GOT3 (cell line): ENCODE measurements at regions not wholly inside any gene's neighbourhood (a gene's known extent, or its start where the extent isn't known, plus 50 kb on each side); places are given as distances from the start of the nearest gene placed in this dataset.
A peak's percentile ranks its signal among the peaks of the same experiment; 100 is the strongest.
"Not testable (repeated sequence)": the region's sequence is repeated elsewhere in the genome, so short reads cannot be mapped to it uniquely, and the experiment has no call there.

ENCODE experiments used
- DNase-seq: peaks from one replicate; lab custom pipeline; 2025; ENCODE audit warnings: mixed read lengths; lab: John Stamatoyannopoulos, UW

GRCh38 chr2:89151699-89152098, 460.2 kb downstream of the RPIA start:
- DNase-seq: not testable (repeated sequence)

- not testable (repeated sequence) for DNase-seq
These were observed 461.0 kb downstream of the RPIA start for GRCh38 chr2:89152501-89152900.

GRCh38 chr2:89153210-89153609, 461.7 kb downstream of the RPIA start:
- not testable (repeated sequence) for DNase-seq

GRCh38 chr2:89154247-89154682, 462.8 kb downstream of the RPIA start:
- not testable (repeated sequence) for DNase-seq

GRCh38 chr2:89160306-89160705, 468.8 kb downstream of the RPIA start:
- DNase-seq: not testable (repeated sequence)

- not testable (repeated sequence) for DNase-seq
These were observed 470.2 kb downstream of the RPIA start for GRCh38 chr2:89161626-89162025.

- DNase-seq: not testable (repeated sequence)
These were observed 479.2 kb downstream of the RPIA start for GRCh38 chr2:89170506-89171173.

GRCh38 chr2:89171174-89171519, 479.7 kb downstream of the RPIA start:
- not testable (repeated sequence) for DNase-seq

GRCh38 chr2:89177004-89177403, 485.5 kb downstream of the RPIA start:
- DNase-seq: not testable (repeated sequence)

- DNase-seq: not testable (repeated sequence)
These were observed 490.7 kb downstream of the RPIA start for GRCh38 chr2:89182221-89182620.

- DNase-seq: not testable (repeated sequence)
These were observed 493.3 kb downstream of the RPIA start for GRCh38 chr2:89184746-89185145.

- DNase-seq: not testable (repeated sequence)
These were observed 504.3 kb downstream of the RPIA start for GRCh38 chr2:89195636-89196251.

- DNase-seq: not testable (repeated sequence)
These were observed 505.2 kb downstream of the RPIA start for GRCh38 chr2:89196719-89197118.

GRCh38 chr2:89198026-89198425, 506.6 kb downstream of the RPIA start:
- DNase-seq: not testable (repeated sequence)

GRCh38 chr2:89199453-89200246, 508.2 kb downstream of the RPIA start:
- not testable (repeated sequence) for DNase-seq

- not testable (repeated sequence) for DNase-seq
These were observed 508.7 kb downstream of the RPIA start for GRCh38 chr2:89200247-89200527.

GRCh38 chr2:89202518-89202917, 511.0 kb downstream of the RPIA start:
- DNase-seq: not testable (repeated sequence)

- DNase-seq: peak; percentile 33
These were observed 513.7 kb downstream of the RPIA start for GRCh38 chr2:89205153-89205552.

- DNase-seq: peak; percentile 22
These were observed 516.9 kb downstream of the RPIA start for GRCh38 chr2:89208144-89208932.

GRCh38 chr2:89213151-89213550, 521.7 kb downstream of the RPIA start:
- not testable (repeated sequence) for DNase-seq

- DNase-seq: not testable (repeated sequence)
These were observed 522.3 kb downstream of the RPIA start for GRCh38 chr2:89213811-89214210.

GRCh38 chr2:89221474-89221873, 530.0 kb downstream of the RPIA start:
- not testable (repeated sequence) for DNase-seq
